Endothelial cell of umbilical vein (primary cell): ENCODE measurements at regions not wholly inside any gene's neighbourhood (a gene's known extent, or its start where the extent isn't known, plus 50 kb on each side); places are given as distances from the start of the nearest gene placed in this dataset.

ENCODE experiments used
- BruUV-seq: library from RNA; stranded (reverse); fragments of 400-500 nt; replicated peaks from 2 replicates; lab custom pipeline; 2021; lab: Mats Ljungman, UMichigan
- CTCF ChIA-PET: fragments of 300-600, 350-600 bp; sonication (Branson Sonifier 250); formaldehyde crosslinking; loops from one replicate; lab custom pipeline; 2021; ENCODE audit warnings: antibody characterized with exemption, inconsistent platforms; lab: Charles Lee
- POLR2A ChIA-PET: fragments of 300-600, 350-600 bp; sonication (Branson Sonifier 250); formaldehyde crosslinking; loops from one replicate; lab custom pipeline; 2021; ENCODE audit warnings: antibody characterized with exemption, inconsistent platforms; lab: Charles Lee
- DNase-seq: peaks from one replicate; pipeline ENCODE4 v3.0.0-alpha.2; 2011; ENCODE audit warnings: low read depth, low spot score
- FAIRE-seq: peaks from 2 replicates; lab custom pipeline; 2011; peaks lifted over from hg19 to GRCh38; lab: Jason Lieb, UNC
- H2AFZ ChIP-seq: 2 replicates; pipeline ENCODE4 v1.6.0; 2012; ENCODE audit warnings: low read depth, low read length, control low read depth, inconsistent platforms
- H3K27ac ChIP-seq: 2 replicates; pipeline ENCODE4 v1.5.1; 2011; ENCODE audit warnings: low read depth, mild to moderate bottlenecking, control low read depth, low read length, moderate library complexity; ENCODE audit not compliant: insufficient read depth
- H3K27me3 ChIP-seq, 2 experiments: 2 replicates each; pipeline versions ENCODE4 v1.6.0 to v1.6.1; 2011; ENCODE audit warnings: low read length in 2 of 2, mixed read lengths in 1 of 2; ENCODE audit not compliant: control insufficient read depth in 2 of 2, insufficient read depth in 2 of 2
- H3K36me3 ChIP-seq, 2 experiments: 2 replicates in 1 of 2; 3 replicates in 1 of 2; pipeline ENCODE4 v1.5.1; 2011; ENCODE audit warnings: low read length in 2 of 2, mild to moderate bottlenecking in 1 of 2, moderate library complexity in 1 of 2; ENCODE audit not compliant: control insufficient read depth in 2 of 2, insufficient read depth in 2 of 2; ENCODE audit errors: extremely low read depth in 1 of 2
- H3K4me1 ChIP-seq: 3 replicates; pipeline ENCODE4 v1.5.1; 2011; ENCODE audit warnings: mild to moderate bottlenecking, low read length; ENCODE audit not compliant: control insufficient read depth, insufficient read depth; ENCODE audit errors: extremely low read depth
- H3K4me2 ChIP-seq: 2 replicates; pipeline ENCODE4 v1.6.1; 2011; ENCODE audit warnings: low read length, control low read depth, mixed read lengths; ENCODE audit not compliant: insufficient read depth
- H3K4me3 ChIP-seq, 3 experiments: fragments of 200-600 bp in 1 of 3; sonication (generic), shearing (Covaris generic) in 1 of 3; replicated peaks in 1 of 3; 2 replicates each; pipeline ENCODE4 v1.5.1; 2011 to 2016; ENCODE audit warnings: control low read depth in 3 of 3, low read length in 3 of 3, mild to moderate bottlenecking in 2 of 3, inconsistent platforms in 1 of 3, low read depth in 1 of 3, moderate library complexity in 1 of 3; ENCODE audit not compliant: insufficient read depth in 1 of 3
- H3K79me2 ChIP-seq: 2 replicates; pipeline ENCODE4 v1.6.0; 2012; ENCODE audit warnings: low read length, inconsistent platforms; ENCODE audit not compliant: control insufficient read depth, insufficient read depth
- H3K9ac ChIP-seq: replicated peaks from 2 replicates; pipeline ENCODE3; 2011; ENCODE audit warnings: low read length, control low read depth; ENCODE audit not compliant: insufficient read depth; ENCODE audit errors: extremely low read depth
- H3K9me1 ChIP-seq: replicated peaks from 3 replicates; pipeline ENCODE4 v1.6.0; 2011; ENCODE audit warnings: mild to moderate bottlenecking, low read length; ENCODE audit not compliant: control insufficient read depth, insufficient read depth; ENCODE audit errors: extremely low read depth
- H3K9me3 ChIP-seq: replicated peaks from 2 replicates; pipeline ENCODE4 v1.5.1; 2012; ENCODE audit warnings: low read length, inconsistent platforms; ENCODE audit not compliant: control insufficient read depth, insufficient read depth
- H4K20me1 ChIP-seq: replicated peaks from 2 replicates; pipeline ENCODE3; 2011; ENCODE audit warnings: mild to moderate bottlenecking, low read length; ENCODE audit not compliant: control insufficient read depth, insufficient read depth; ENCODE audit errors: extremely low read depth
- CTCF ChIP-seq, 2 donors: IDR thresholded peaks; 1 replicate in 1 of 2; 2 replicates in 1 of 2; pipeline ENCODE4 v1.5.1; 2011; ENCODE audit warnings: low read length in 2 of 2, mild to moderate bottlenecking in 2 of 2, moderate library complexity in 2 of 2, control low read depth in 1 of 2, inconsistent platforms in 1 of 2, low read depth in 1 of 2; ENCODE audit not compliant: insufficient read depth in 1 of 2; ENCODE audit errors: extremely low read depth in 1 of 2
- EZH2 ChIP-seq: IDR thresholded peaks from 2 replicates; pipeline ENCODE4 v1.6.1; 2012; ENCODE audit warnings: borderline replicate concordance, low read depth, mild to moderate bottlenecking, moderate library complexity, low read length, inconsistent platforms; ENCODE audit not compliant: severe bottlenecking
- FOS ChIP-seq: IDR thresholded peaks from 2 replicates; pipeline ENCODE4 v1.6.1; 2011; ENCODE audit warnings: mild to moderate bottlenecking, low read length, moderate library complexity, borderline replicate concordance; ENCODE audit not compliant: insufficient read depth
- GATA2 ChIP-seq: IDR thresholded peaks from 2 replicates; pipeline ENCODE4 v1.7.0; 2011; ENCODE audit warnings: low read depth, mild to moderate bottlenecking, moderate library complexity, mixed read lengths, low read length; ENCODE audit not compliant: insufficient read length, insufficient read depth
- JUN ChIP-seq: IDR thresholded peaks from 2 replicates; pipeline ENCODE4 v1.6.1; 2011; ENCODE audit warnings: borderline replicate concordance, low read depth; ENCODE audit not compliant: insufficient read length, insufficient read depth
- MAX ChIP-seq: IDR thresholded peaks from 2 replicates; pipeline ENCODE4 v1.6.1; 2011; ENCODE audit not compliant: insufficient read depth, insufficient read length
- MYC ChIP-seq: IDR thresholded peaks from one replicate; pipeline ENCODE4 v1.6.1; 2011; ENCODE audit warnings: mild to moderate bottlenecking, low read depth, low read length
- POLR2A ChIP-seq: IDR thresholded peaks from 2 replicates; pipeline ENCODE4 v1.6.1; 2012; ENCODE audit warnings: low read depth, mild to moderate bottlenecking, control low read depth, low read length
- POLR2AphosphoS5 ChIP-seq: IDR thresholded peaks from 2 replicates; pipeline ENCODE4 v1.6.1; 2012; ENCODE audit warnings: low read depth, mild to moderate bottlenecking, control low read depth, low read length, moderate library complexity; ENCODE audit not compliant: insufficient read depth
- dilution Hi-C: fragments of 300-500 bp; cut with MboI; formaldehyde crosslinking; loops from one replicate; pipeline ENCODE4 v1.15.0; 2019; ENCODE audit warnings: low sequenced_read_pairs; ENCODE audit not compliant: extremely low pct_ligation_motif_present
- intact Hi-C: fragments of 100-400 bp; cut with micrococcal nuclease; formaldehyde crosslinking; loops from one replicate; pipeline ENCODE4 v1.10.0; 2022

GRCh38 chr15:53038655-53038941 lies 248.5 kb upstream of the ONECUT1 start:
- dilution Hi-C loops (no loop called here), intact Hi-C loops (no loop called here)
- H3K79me2 ChIP-seq, result no peaks in the 10 kb centered on the region
- H3K4me1 ChIP-seq, result no peaks in the 10 kb centered on the region
- ChIA-PET CTCF (no interaction called here), POLR2A (no interaction called here)
- H2AFZ ChIP-seq, result no peak overlapping the region
- no peaks in the 10 kb centered on the region for H3K27me3 ChIP-seq
- BruUV-seq, result no TSS peak
- DNase-seq (no peak), FAIRE-seq (no peak)
- H3K9me1 ChIP-seq, result no peaks in the 10 kb centered on the region
- H4K20me1 ChIP-seq, result no peaks in the 10 kb centered on the region
- no peak overlapping the region for H3K4me3 ChIP-seq
- H3K27ac ChIP-seq, result no peak overlapping the region
- H3K36me3 ChIP-seq, result no peaks in the 10 kb centered on the region
- TF ChIP-seq MAX (no peak), POLR2A (no peak), POLR2AphosphoS5 (no peak), MYC (no peak), EZH2 (no peak), JUN (no peak), GATA2 (no peak), FOS (no peak), CTCF (IDR thresholded peaks at IDR 0.05; ENCODE audit: extremely low read depth in 1 of 2, insufficient read depth in 1 of 2, low read depth in 1 of 2, low read length in 2 of 2) (no peak)
- no peaks in the 10 kb centered on the region for H3K9me3 ChIP-seq
- no peak overlapping the region for H3K9ac ChIP-seq
- no peak overlapping the region for H3K4me2 ChIP-seq
